Parathyroid adenoma (tissue), 2 donors: ENCODE measurements at regions not wholly inside any gene's neighbourhood (a gene's known extent, or its start where the extent isn't known, plus 50 kb on each side); places are given as distances from the start of the nearest gene placed in this dataset.
"Not testable (repeated sequence)": the region's sequence is repeated elsewhere in the genome, so short reads cannot be mapped to it uniquely, and the experiment has no call there.

Experiments used
- H2AFZ ChIP-seq: fragments of 300-600 bp; sonication (generic); one replicate; pipeline ENCODE4 v1.7.0; 2017; ENCODE audit warnings: antibody characterized with exemption, mild to moderate bottlenecking
- H3K27ac ChIP-seq: fragments of 300-600 bp; sonication (generic); one replicate; pipeline ENCODE4 v1.7.0; 2017
- H3K27me3 ChIP-seq: fragments of 300-600 bp; sonication (generic); one replicate; pipeline ENCODE4 v1.7.0; 2017; ENCODE audit warnings: low read length; ENCODE audit not compliant: control insufficient read depth, insufficient read depth
- H3K36me3 ChIP-seq: fragments of 300-600 bp; sonication (generic); one replicate; pipeline ENCODE4 v1.7.0; 2017; ENCODE audit warnings: low read length; ENCODE audit not compliant: control insufficient read depth, insufficient read depth
- H3K4me1 ChIP-seq: fragments of 300-600 bp; sonication (generic); one replicate; pipeline ENCODE4 v1.7.0; 2017; ENCODE audit warnings: control low read depth
- H3K4me2 ChIP-seq: fragments of 300-600 bp; sonication (generic); one replicate; pipeline ENCODE4 v1.7.0; 2017; ENCODE audit warnings: low read length
- H3K4me3 ChIP-seq: fragments of 300-600 bp; sonication (generic); one replicate; pipeline ENCODE4 v1.7.0; 2017; ENCODE audit warnings: low read depth, low read length
- H3K79me2 ChIP-seq: fragments of 300-600 bp; sonication (generic); one replicate; pipeline ENCODE4 v1.7.0; 2017; ENCODE audit warnings: control low read depth
- H3K9ac ChIP-seq: fragments of 300-600 bp; sonication (generic); one replicate; pipeline ENCODE4 v1.7.0; 2017; ENCODE audit warnings: mild to moderate bottlenecking
- H3K9me3 ChIP-seq: fragments of 300-600 bp; sonication (generic); one replicate; pipeline ENCODE4 v1.7.0; 2017; ENCODE audit warnings: low read length; ENCODE audit not compliant: control insufficient read depth
- CTCF ChIP-seq: fragments of 300-600 bp; sonication (generic); IDR thresholded peaks from one replicate; pipeline ENCODE4 v1.7.0; 2017; ENCODE audit warnings: antibody characterized with exemption, mild to moderate bottlenecking
- donor health status: primary hyperparathyroidism.

GRCh38 chr1:30444850-30445249, 278.5 kb downstream of the MATN1 start:
- Histone ChIP-seq H3K27me3 (no peaks in the 10 kb centered on the region), H3K79me2 (no peaks in the 10 kb centered on the region), H3K9me3 (no peaks in the 10 kb centered on the region), H3K4me2 (no peak overlapping the region), H3K36me3 (no peaks in the 10 kb centered on the region), H3K4me3 (no peak overlapping the region), H3K9ac (no peak overlapping the region), H2AFZ (no peak overlapping the region), H3K27ac (no peak overlapping the region), H3K4me1 (no peaks in the 10 kb centered on the region)
- TF ChIP-seq CTCF, result no peak

GRCh38 chr1:30444401-30444800, 279.0 kb downstream of the MATN1 start:
- H3K4me2 ChIP-seq, result no peak overlapping the region
- H2AFZ ChIP-seq, result no peak overlapping the region
- H3K4me3 ChIP-seq, result no peak overlapping the region
- no peaks in the 10 kb centered on the region for H3K79me2 ChIP-seq
- no peaks in the 10 kb centered on the region for H3K4me1 ChIP-seq
- H3K27me3 ChIP-seq, result no peaks in the 10 kb centered on the region
- H3K9me3 ChIP-seq, result no peaks in the 10 kb centered on the region
- H3K9ac ChIP-seq, result no peak overlapping the region
- TF ChIP-seq CTCF, result no peak
- H3K36me3 ChIP-seq, result no peaks in the 10 kb centered on the region
- no peak overlapping the region for H3K27ac ChIP-seq

- H3K27ac ChIP-seq, H3K9me3 ChIP-seq, H3K79me2 ChIP-seq, H2AFZ ChIP-seq, H3K4me3 ChIP-seq, H3K27me3 ChIP-seq, H3K36me3 ChIP-seq, H3K4me2 ChIP-seq, H3K4me1 ChIP-seq, H3K9ac ChIP-seq: not testable (repeated sequence)
These were observed 285.1 kb downstream of the MATN1 start for GRCh38 chr1:30438274-30438673.

GRCh38 chr1:30437059-30437576, 286.3 kb downstream of the MATN1 start:
- no peaks in the 10 kb centered on the region for H3K36me3 ChIP-seq
- no peaks in the 10 kb centered on the region for H3K4me1 ChIP-seq
- H3K27me3 ChIP-seq, result no peaks in the 10 kb centered on the region
- no peak overlapping the region for H3K9ac ChIP-seq
- no peaks in the 10 kb centered on the region for H3K79me2 ChIP-seq
- no peak overlapping the region for H3K27ac ChIP-seq
- no peak for TF ChIP-seq CTCF
- no peak overlapping the region for H2AFZ ChIP-seq
- peaks cover 3% of the 10 kb centered on the region for H3K9me3 ChIP-seq
- H3K4me2 ChIP-seq, result no peak overlapping the region
- H3K4me3 ChIP-seq, result no peak overlapping the region

GRCh38 chr1:30427545-30427944, 295.8 kb downstream of the MATN1 start:
- Histone ChIP-seq H3K4me3 (no peak overlapping the region), H2AFZ (no peak overlapping the region), H3K27me3 (no peaks in the 10 kb centered on the region)

More at GRCh38 chr1:30427545-30427944, 295.8 kb downstream of the MATN1 start:
- no peak overlapping the region for H3K27ac ChIP-seq
- H3K79me2 ChIP-seq, result no peaks in the 10 kb centered on the region
- H3K9me3 ChIP-seq, result peaks cover under 1% of the 10 kb centered on the region
- TF ChIP-seq CTCF, result no peak
- no peak overlapping the region for H3K9ac ChIP-seq
- H3K36me3 ChIP-seq, result no peaks in the 10 kb centered on the region
- H3K4me1 ChIP-seq, result no peaks in the 10 kb centered on the region
- no peak overlapping the region for H3K4me2 ChIP-seq
